ENCODE measurements at regions not wholly inside any gene's neighbourhood (a gene's known extent, or its start where the extent isn't known, plus 50 kb on each side); places are given as distances from the start of the nearest gene placed in this dataset.
"Not testable (repeated sequence)": the region's sequence is repeated elsewhere in the genome, so short reads cannot be mapped to it uniquely, and the experiment has no call there.

DNA sequence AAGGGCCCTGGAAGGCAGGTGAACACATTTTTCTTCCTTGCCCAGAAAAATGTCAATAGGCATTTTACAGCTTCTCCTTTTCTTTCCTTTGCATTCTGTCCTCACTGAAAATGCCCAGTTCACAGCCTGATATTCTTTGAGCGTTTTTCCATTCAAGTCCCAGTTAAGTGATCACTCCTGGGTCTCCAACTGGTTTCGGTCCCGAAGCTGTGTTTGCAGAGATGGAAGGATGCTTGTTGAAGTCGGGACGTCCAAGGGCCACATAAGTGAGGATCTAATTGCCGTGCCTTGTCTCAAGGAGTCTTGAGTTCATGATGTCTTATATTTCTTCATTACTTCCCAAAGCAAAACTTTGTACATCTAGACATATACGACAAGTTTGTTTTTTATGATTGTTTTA is 208.7 kb upstream of the PRKCQ start:
- H3K4me3 ChIP-seq (ENCODE audit: low read depth, low read length) = no peak overlapping the region
- TF ChIP-seq, protein P1, sequence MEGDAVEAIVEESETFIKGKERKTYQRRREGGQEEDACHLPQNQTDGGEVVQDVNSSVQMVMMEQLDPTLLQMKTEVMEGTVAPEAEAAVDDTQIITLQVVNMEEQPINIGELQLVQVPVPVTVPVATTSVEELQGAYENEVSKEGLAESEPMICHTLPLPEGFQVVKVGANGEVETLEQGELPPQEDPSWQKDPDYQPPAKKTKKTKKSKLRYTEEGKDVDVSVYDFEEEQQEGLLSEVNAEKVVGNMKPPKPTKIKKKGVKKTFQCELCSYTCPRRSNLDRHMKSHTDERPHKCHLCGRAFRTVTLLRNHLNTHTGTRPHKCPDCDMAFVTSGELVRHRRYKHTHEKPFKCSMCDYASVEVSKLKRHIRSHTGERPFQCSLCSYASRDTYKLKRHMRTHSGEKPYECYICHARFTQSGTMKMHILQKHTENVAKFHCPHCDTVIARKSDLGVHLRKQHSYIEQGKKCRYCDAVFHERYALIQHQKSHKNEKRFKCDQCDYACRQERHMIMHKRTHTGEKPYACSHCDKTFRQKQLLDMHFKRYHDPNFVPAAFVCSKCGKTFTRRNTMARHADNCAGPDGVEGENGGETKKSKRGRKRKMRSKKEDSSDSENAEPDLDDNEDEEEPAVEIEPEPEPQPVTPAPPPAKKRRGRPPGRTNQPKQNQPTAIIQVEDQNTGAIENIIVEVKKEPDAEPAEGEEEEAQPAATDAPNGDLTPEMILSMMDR (IDR thresholded peaks at IDR 0.05; ENCODE audit: borderline replicate concordance, insufficient read depth, low read depth, low read length) = no peak

DNA sequence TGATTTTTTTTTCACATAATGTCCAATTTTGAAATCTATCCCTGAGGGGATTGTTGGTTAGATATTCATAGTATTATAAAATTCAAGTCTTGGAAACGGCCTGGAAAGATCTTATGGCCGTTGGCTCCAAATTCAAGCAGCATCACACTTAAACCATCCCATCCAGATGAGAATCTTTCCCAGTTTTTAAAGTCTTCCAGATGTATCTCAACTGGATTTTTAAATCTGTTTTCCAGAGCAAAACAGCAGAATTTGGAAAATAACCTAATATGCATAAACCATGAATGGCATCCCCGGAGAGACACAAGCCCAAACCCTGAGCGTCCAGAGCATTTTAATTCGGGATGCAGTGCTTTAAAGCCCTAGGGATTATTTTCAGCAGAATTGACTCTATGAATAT is 208.2 kb upstream of the PRKCQ start:
- TF ChIP-seq, protein P1 (IDR thresholded peaks at IDR 0.05; ENCODE audit: borderline replicate concordance, insufficient read depth, low read depth, low read length) = no peak
- no peak overlapping the region for H3K4me3 ChIP-seq (ENCODE audit: low read depth, low read length)

DNA sequence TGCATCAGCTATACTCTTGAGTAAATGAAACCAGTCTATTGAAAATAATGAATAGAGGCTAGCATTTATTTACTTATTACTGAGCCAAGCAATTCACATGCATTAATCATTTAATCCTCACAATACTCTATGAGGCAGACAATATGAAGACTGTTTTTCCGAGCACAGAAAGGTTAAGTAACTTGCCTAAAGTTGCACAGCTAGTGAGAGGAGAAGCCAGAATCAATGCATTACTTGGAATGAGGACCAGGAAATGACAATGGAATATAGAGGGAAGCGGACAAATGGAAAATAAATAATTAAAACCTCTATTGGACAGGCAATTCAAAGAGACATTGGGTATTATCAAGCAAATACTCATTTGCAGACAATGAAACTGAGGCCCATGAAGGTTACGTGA is 207.6 kb upstream of the PRKCQ start:
- TF ChIP-seq, protein P1 (IDR thresholded peaks at IDR 0.05; ENCODE audit: borderline replicate concordance, insufficient read depth, low read depth, low read length) = no peak
- no peak overlapping the region for H3K4me3 ChIP-seq (ENCODE audit: low read depth, low read length)

DNA sequence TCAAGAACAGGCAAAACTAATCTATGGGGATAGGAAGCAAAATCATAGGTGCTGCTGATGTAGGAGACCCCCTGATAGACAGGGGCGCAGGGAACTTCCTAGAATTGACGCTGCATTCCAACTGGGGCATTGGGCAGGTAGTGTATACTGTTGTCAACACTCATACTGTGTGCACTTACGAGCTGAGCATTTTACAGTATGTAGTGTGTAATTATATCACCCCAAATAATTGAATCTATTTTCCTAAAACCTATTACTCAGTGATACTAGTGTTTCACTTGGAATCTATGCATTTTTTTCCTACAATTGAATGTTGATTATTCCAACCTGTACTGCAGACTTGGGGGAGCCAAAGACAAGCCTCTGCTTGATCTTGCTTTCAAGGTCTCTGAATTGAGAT is 207.0 kb upstream of the PRKCQ start:
- TF ChIP-seq, protein P1 (IDR thresholded peaks at IDR 0.05; ENCODE audit: borderline replicate concordance, insufficient read depth, low read depth, low read length) = no peak

DNA sequence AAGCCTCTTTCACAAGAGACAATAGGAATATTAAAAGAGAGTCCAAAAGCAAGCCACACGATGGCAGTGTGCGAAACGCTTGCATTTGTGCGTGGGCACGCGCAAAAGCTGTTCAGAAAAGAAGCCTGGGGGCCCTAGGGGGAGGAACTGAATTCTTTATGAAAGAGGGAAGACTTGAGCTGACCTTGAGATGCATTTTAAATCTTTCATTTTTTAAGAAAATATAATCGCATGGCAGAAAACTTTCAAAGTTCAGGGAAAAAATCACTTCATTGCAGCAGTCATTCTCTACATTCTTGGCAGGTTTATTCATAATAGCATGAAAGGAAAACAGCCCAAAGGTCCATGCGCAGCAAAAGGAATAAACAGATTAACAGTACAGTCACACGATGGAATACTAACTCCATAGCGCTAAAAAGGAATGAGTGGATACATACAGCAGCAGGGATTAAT is 206.5 kb upstream of the PRKCQ start:
- no peak overlapping the region for H3K4me3 ChIP-seq (ENCODE audit: low read depth, low read length)
- TF ChIP-seq, protein P1 (IDR thresholded peaks at IDR 0.05; ENCODE audit: borderline replicate concordance, insufficient read depth, low read depth, low read length) = no peak

More for the DNA sequence above, 207.0 kb upstream of the PRKCQ start:
- H3K4me3 ChIP-seq (ENCODE audit: low read depth, low read length) = no peak overlapping the region

DNA sequence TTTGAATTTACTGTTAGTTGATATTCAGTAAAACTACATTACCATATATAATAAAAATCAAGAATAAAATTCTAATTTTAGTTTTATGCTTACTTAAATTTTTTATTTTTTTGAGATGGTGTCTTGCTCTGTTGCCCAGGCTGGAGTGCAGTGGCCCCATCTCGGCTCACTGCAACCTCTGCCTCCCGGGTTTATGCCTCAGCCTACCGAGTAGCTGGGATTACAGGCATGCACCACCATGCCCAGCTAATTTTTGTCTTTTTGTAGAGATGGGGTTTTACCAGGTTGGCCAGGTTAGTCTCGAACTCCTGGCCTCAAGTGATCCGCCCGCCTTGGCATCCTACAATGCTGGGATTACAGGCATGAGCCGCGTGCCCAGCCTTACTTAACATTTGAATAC is 204.4 kb upstream of the PRKCQ start:
- H3K4me3 ChIP-seq (ENCODE audit: low read depth, low read length) = not testable (repeated sequence)

DNA sequence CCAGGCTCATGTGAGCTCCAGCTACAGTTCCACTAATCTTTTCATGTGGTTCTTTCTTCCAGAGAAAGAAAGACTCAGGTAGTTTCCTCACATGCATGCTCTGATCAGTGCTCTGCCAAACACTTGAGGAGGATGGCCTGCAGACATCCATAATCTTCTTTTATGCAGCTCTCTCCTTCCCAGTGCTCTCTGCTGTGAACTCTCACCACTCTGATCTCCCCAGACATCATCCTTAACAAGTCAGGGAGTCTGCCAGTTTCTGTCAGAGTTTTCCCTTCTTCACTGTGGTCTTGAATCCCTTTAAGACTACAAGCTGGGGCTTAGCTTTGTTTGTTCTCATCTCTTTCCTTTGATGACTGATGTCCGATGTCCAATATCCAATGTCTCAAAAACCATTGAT is 203.4 kb upstream of the PRKCQ start:
- TF ChIP-seq, protein P1 (IDR thresholded peaks at IDR 0.05; ENCODE audit: borderline replicate concordance, insufficient read depth, low read depth, low read length) = no peak
- no peak overlapping the region for H3K4me3 ChIP-seq (ENCODE audit: low read depth, low read length)

DNA sequence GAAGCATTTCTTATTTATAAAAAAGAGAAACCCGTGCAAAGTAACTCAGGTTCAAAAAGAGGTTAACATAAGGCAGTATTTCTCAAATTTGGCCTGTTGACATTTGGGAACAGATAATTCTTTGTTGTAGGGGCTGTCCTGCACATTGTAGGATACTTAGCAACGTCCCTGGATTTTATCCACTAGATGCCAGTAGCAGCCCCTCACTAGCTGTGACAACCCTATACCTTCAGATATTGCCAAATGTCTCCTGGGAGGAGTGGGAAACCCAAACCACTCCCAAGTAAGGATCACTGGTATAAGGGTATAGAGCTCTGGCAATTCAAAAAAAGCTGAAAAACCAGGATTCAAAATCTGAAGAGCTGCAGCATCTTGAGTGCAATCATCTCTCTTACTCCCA is 202.3 kb upstream of the PRKCQ start:
- TF ChIP-seq, protein P1 (IDR thresholded peaks at IDR 0.05; ENCODE audit: borderline replicate concordance, insufficient read depth, low read depth, low read length) = no peak
- H3K4me3 ChIP-seq (ENCODE audit: low read depth, low read length) = no peak overlapping the region

All from GM12875 (cell line).